ENCODE measurements at regions not wholly inside any gene's neighbourhood (a gene's known extent, or its start where the extent isn't known, plus 50 kb on each side); places are given as distances from the start of the nearest gene placed in this dataset.

GRCh38 chr12:75591628-75592027 is 80.2 kb upstream of the KRR1 start:
- TF ChIP-seq ZBTB33 (IDR thresholded peaks at IDR 0.05; ENCODE audit: borderline replicate concordance, low read depth) (no peak), CTCF (IDR thresholded peaks at IDR 0.05) (no peak), FOXM1 (IDR thresholded peaks at IDR 0.05; ENCODE audit: low read depth) (no peak), MAX (IDR thresholded peaks at IDR 0.05; ENCODE audit: low read depth) (no peak), YY1 (IDR thresholded peaks at IDR 0.05; ENCODE audit: low read depth) (no peak), RAD21 (IDR thresholded peaks at IDR 0.05; ENCODE audit: low read length) (no peak), POLR2AphosphoS5 (IDR thresholded peaks at IDR 0.05; ENCODE audit: low read depth, low read length) (no peak), SIN3A (IDR thresholded peaks at IDR 0.05; ENCODE audit: borderline replicate concordance, low read depth, low read length) (no peak), REST (IDR thresholded peaks at IDR 0.05; ENCODE audit: low read depth, low read length) (no peak), MXI1 (IDR thresholded peaks at IDR 0.05; ENCODE audit: low read depth, low read length) (no peak), CHD2 (IDR thresholded peaks at IDR 0.05; ENCODE audit: low read length, partially characterized antibody) (peak; percentile 68), NRF1 (IDR thresholded peaks at IDR 0.05; ENCODE audit: low read depth, low read length) (no peak)
